Endothelial cell of umbilical vein (primary cell): ENCODE measurements at regions not wholly inside any gene's neighbourhood (a gene's known extent, or its start where the extent isn't known, plus 50 kb on each side); places are given as distances from the start of the nearest gene placed in this dataset.

Experiments
- BruUV-seq: library from RNA; stranded (reverse); fragments of 400-500 nt; replicated peaks from 2 replicates; lab custom pipeline; 2021; lab: Mats Ljungman, UMichigan
- CTCF ChIA-PET: fragments of 300-600, 350-600 bp; sonication (Branson Sonifier 250); formaldehyde crosslinking; loops from one replicate; lab custom pipeline; 2021; ENCODE audit warnings: antibody characterized with exemption, inconsistent platforms; lab: Charles Lee
- POLR2A ChIA-PET: fragments of 300-600, 350-600 bp; sonication (Branson Sonifier 250); formaldehyde crosslinking; loops from one replicate; lab custom pipeline; 2021; ENCODE audit warnings: antibody characterized with exemption, inconsistent platforms; lab: Charles Lee
- DNase-seq: peaks from one replicate; pipeline ENCODE4 v3.0.0-alpha.2; 2011; ENCODE audit warnings: low read depth, low spot score
- FAIRE-seq: peaks from 2 replicates; lab custom pipeline; 2011; peaks lifted over from hg19 to GRCh38; lab: Jason Lieb, UNC
- H2AFZ ChIP-seq: 2 replicates; pipeline ENCODE4 v1.6.0; 2012; ENCODE audit warnings: low read depth, low read length, control low read depth, inconsistent platforms
- H3K27ac ChIP-seq: 2 replicates; pipeline ENCODE4 v1.5.1; 2011; ENCODE audit warnings: low read depth, mild to moderate bottlenecking, control low read depth, low read length, moderate library complexity; ENCODE audit not compliant: insufficient read depth
- H3K27me3 ChIP-seq, 2 experiments: 2 replicates each; pipeline versions ENCODE4 v1.6.0 to v1.6.1; 2011; ENCODE audit warnings: low read length in 2 of 2, mixed read lengths in 1 of 2; ENCODE audit not compliant: control insufficient read depth in 2 of 2, insufficient read depth in 2 of 2
- H3K36me3 ChIP-seq, 2 experiments: 2 replicates in 1 of 2; 3 replicates in 1 of 2; pipeline ENCODE4 v1.5.1; 2011; ENCODE audit warnings: low read length in 2 of 2, mild to moderate bottlenecking in 1 of 2, moderate library complexity in 1 of 2; ENCODE audit not compliant: control insufficient read depth in 2 of 2, insufficient read depth in 2 of 2; ENCODE audit errors: extremely low read depth in 1 of 2
- H3K4me1 ChIP-seq: 3 replicates; pipeline ENCODE4 v1.5.1; 2011; ENCODE audit warnings: mild to moderate bottlenecking, low read length; ENCODE audit not compliant: control insufficient read depth, insufficient read depth; ENCODE audit errors: extremely low read depth
- H3K4me2 ChIP-seq: 2 replicates; pipeline ENCODE4 v1.6.1; 2011; ENCODE audit warnings: low read length, control low read depth, mixed read lengths; ENCODE audit not compliant: insufficient read depth
- H3K4me3 ChIP-seq, 3 experiments: fragments of 200-600 bp in 1 of 3; sonication (generic), shearing (Covaris generic) in 1 of 3; replicated peaks in 1 of 3; 2 replicates each; pipeline ENCODE4 v1.5.1; 2011 to 2016; ENCODE audit warnings: control low read depth in 3 of 3, low read length in 3 of 3, mild to moderate bottlenecking in 2 of 3, inconsistent platforms in 1 of 3, low read depth in 1 of 3, moderate library complexity in 1 of 3; ENCODE audit not compliant: insufficient read depth in 1 of 3
- H3K79me2 ChIP-seq: 2 replicates; pipeline ENCODE4 v1.6.0; 2012; ENCODE audit warnings: low read length, inconsistent platforms; ENCODE audit not compliant: control insufficient read depth, insufficient read depth
- H3K9ac ChIP-seq: replicated peaks from 2 replicates; pipeline ENCODE3; 2011; ENCODE audit warnings: low read length, control low read depth; ENCODE audit not compliant: insufficient read depth; ENCODE audit errors: extremely low read depth
- H3K9me1 ChIP-seq: replicated peaks from 3 replicates; pipeline ENCODE4 v1.6.0; 2011; ENCODE audit warnings: mild to moderate bottlenecking, low read length; ENCODE audit not compliant: control insufficient read depth, insufficient read depth; ENCODE audit errors: extremely low read depth
- H3K9me3 ChIP-seq: replicated peaks from 2 replicates; pipeline ENCODE4 v1.5.1; 2012; ENCODE audit warnings: low read length, inconsistent platforms; ENCODE audit not compliant: control insufficient read depth, insufficient read depth
- H4K20me1 ChIP-seq: replicated peaks from 2 replicates; pipeline ENCODE3; 2011; ENCODE audit warnings: mild to moderate bottlenecking, low read length; ENCODE audit not compliant: control insufficient read depth, insufficient read depth; ENCODE audit errors: extremely low read depth
- CTCF ChIP-seq, 2 donors: IDR thresholded peaks; 1 replicate in 1 of 2; 2 replicates in 1 of 2; pipeline ENCODE4 v1.5.1; 2011; ENCODE audit warnings: low read length in 2 of 2, mild to moderate bottlenecking in 2 of 2, moderate library complexity in 2 of 2, control low read depth in 1 of 2, inconsistent platforms in 1 of 2, low read depth in 1 of 2; ENCODE audit not compliant: insufficient read depth in 1 of 2; ENCODE audit errors: extremely low read depth in 1 of 2
- EZH2 ChIP-seq: IDR thresholded peaks from 2 replicates; pipeline ENCODE4 v1.6.1; 2012; ENCODE audit warnings: borderline replicate concordance, low read depth, mild to moderate bottlenecking, moderate library complexity, low read length, inconsistent platforms; ENCODE audit not compliant: severe bottlenecking
- FOS ChIP-seq: IDR thresholded peaks from 2 replicates; pipeline ENCODE4 v1.6.1; 2011; ENCODE audit warnings: mild to moderate bottlenecking, low read length, moderate library complexity, borderline replicate concordance; ENCODE audit not compliant: insufficient read depth
- GATA2 ChIP-seq: IDR thresholded peaks from 2 replicates; pipeline ENCODE4 v1.7.0; 2011; ENCODE audit warnings: low read depth, mild to moderate bottlenecking, moderate library complexity, mixed read lengths, low read length; ENCODE audit not compliant: insufficient read length, insufficient read depth
- JUN ChIP-seq: IDR thresholded peaks from 2 replicates; pipeline ENCODE4 v1.6.1; 2011; ENCODE audit warnings: borderline replicate concordance, low read depth; ENCODE audit not compliant: insufficient read length, insufficient read depth
- MAX ChIP-seq: IDR thresholded peaks from 2 replicates; pipeline ENCODE4 v1.6.1; 2011; ENCODE audit not compliant: insufficient read depth, insufficient read length
- MYC ChIP-seq: IDR thresholded peaks from one replicate; pipeline ENCODE4 v1.6.1; 2011; ENCODE audit warnings: mild to moderate bottlenecking, low read depth, low read length
- POLR2A ChIP-seq: IDR thresholded peaks from 2 replicates; pipeline ENCODE4 v1.6.1; 2012; ENCODE audit warnings: low read depth, mild to moderate bottlenecking, control low read depth, low read length
- POLR2AphosphoS5 ChIP-seq: IDR thresholded peaks from 2 replicates; pipeline ENCODE4 v1.6.1; 2012; ENCODE audit warnings: low read depth, mild to moderate bottlenecking, control low read depth, low read length, moderate library complexity; ENCODE audit not compliant: insufficient read depth
- dilution Hi-C: fragments of 300-500 bp; cut with MboI; formaldehyde crosslinking; loops from one replicate; pipeline ENCODE4 v1.15.0; 2019; ENCODE audit warnings: low sequenced_read_pairs; ENCODE audit not compliant: extremely low pct_ligation_motif_present
- intact Hi-C: fragments of 100-400 bp; cut with micrococcal nuclease; formaldehyde crosslinking; loops from one replicate; pipeline ENCODE4 v1.10.0; 2022

- H3K9ac ChIP-seq, result no peak overlapping the region
- peaks cover 30% of the 10 kb centered on the region for H3K4me1 ChIP-seq
- no peaks in the 10 kb centered on the region for H3K27me3 ChIP-seq
- H3K9me1 ChIP-seq, result no peaks in the 10 kb centered on the region
- dilution Hi-C loops (no loop called here), intact Hi-C loops (no loop called here)
- no peaks in the 10 kb centered on the region for H3K79me2 ChIP-seq
- no peak for DNase-seq
- H3K36me3 ChIP-seq, result no peaks in the 10 kb centered on the region
- FAIRE-seq, result no peak
- H3K27ac ChIP-seq, result no peak overlapping the region
- no peak for TF ChIP-seq FOS
- TF ChIP-seq GATA2, result no peak
- TF ChIP-seq MYC, result no peak
- no peak for TF ChIP-seq JUN
- TF ChIP-seq POLR2AphosphoS5, result no peak
- TF ChIP-seq MAX, result no peak
- no peak overlapping the region for H3K4me3 ChIP-seq
- ChIA-PET CTCF (no interaction called here), POLR2A (interaction anchor here (1.6 kb wide), 1 partner anchor 154 kb away, joined by 3 read pairs; the partner anchor contains the start of gene TPM1)
- no peaks in the 10 kb centered on the region for H4K20me1 ChIP-seq
- no peak overlapping the region for H2AFZ ChIP-seq
- no TSS peak for BruUV-seq
- no peaks in the 10 kb centered on the region for H3K9me3 ChIP-seq
- no peak overlapping the region for H3K4me2 ChIP-seq
Measured at GRCh38 chr15:62888623-62889022, 153.9 kb upstream of the TPM1 start.

- Histone ChIP-seq H3K4me1 (peaks cover 32% of the 10 kb centered on the region), H2AFZ (no peak overlapping the region), H3K4me3 (no peak overlapping the region), H3K4me2 (no peak overlapping the region), H3K9me1 (no peaks in the 10 kb centered on the region), H3K27me3 (no peaks in the 10 kb centered on the region), H4K20me1 (no peaks in the 10 kb centered on the region), H3K9ac (no peak overlapping the region), H3K36me3 (no peaks in the 10 kb centered on the region), H3K79me2 (no peaks in the 10 kb centered on the region), H3K9me3 (no peaks in the 10 kb centered on the region), H3K27ac (no peak overlapping the region)
- no peak for DNase-seq
- no peak for TF ChIP-seq POLR2A
- no peak for TF ChIP-seq POLR2AphosphoS5
- no peak for TF ChIP-seq JUN
- TF ChIP-seq EZH2, result no peak
- TF ChIP-seq MAX, result no peak
- TF ChIP-seq MYC, result no peak
- TF ChIP-seq FOS, result no peak
- no peak for TF ChIP-seq CTCF (IDR thresholded peaks at IDR 0.05; ENCODE audit: extremely low read depth in 1 of 2, insufficient read depth in 1 of 2, low read depth in 1 of 2, low read length in 2 of 2)
- no peak for TF ChIP-seq GATA2
- intact Hi-C loops, result no loop called here
- CTCF ChIA-PET, result interaction anchor here (1.4 to 1.5 kb wide), 2 partner anchors 38 to 159 kb away, joined by 4 to 5 read pairs; no protein-coding TSS in a partner anchor
- FAIRE-seq, result no peak
- POLR2A ChIA-PET, result no interaction called here
- dilution Hi-C loops, result no loop called here
- no TSS peak for BruUV-seq
Measured at GRCh38 chr15:62889141-62889661, 153.3 kb upstream of the TPM1 start.
